GM12874 (cell line): ENCODE measurements at regions not wholly inside any gene's neighbourhood (a gene's known extent, or its start where the extent isn't known, plus 50 kb on each side); places are given as distances from the start of the nearest gene placed in this dataset.

Experiments
- TF ChIP-seq, protein P1 (sequence below): IDR thresholded peaks from 2 replicates; pipeline ENCODE4 v1.5.1; 2011; ENCODE audit warnings: low read depth, mild to moderate bottlenecking, control low read depth, low read length, moderate library complexity; ENCODE audit not compliant: insufficient read depth

DNA sequence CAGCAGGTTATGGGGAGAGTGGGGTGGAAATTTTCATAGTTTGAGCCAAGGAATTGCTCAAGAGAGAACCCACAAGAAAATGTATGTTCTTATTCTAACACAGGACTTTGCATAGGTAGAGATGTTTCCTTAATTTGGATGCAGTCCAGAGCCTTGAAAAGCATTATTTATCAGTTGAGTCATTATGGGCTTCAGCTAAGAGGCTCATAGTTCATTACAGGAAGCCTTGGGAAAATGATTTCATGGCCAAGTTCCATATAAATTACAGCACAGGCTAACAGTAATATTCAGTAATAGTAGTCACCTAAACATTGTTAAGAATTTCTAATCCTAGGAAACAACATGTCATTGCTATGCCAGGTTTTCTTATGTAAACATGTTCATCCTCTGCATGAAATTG is 131.1 kb upstream of the PTPRZ1 start:
- TF ChIP-seq, protein P1, sequence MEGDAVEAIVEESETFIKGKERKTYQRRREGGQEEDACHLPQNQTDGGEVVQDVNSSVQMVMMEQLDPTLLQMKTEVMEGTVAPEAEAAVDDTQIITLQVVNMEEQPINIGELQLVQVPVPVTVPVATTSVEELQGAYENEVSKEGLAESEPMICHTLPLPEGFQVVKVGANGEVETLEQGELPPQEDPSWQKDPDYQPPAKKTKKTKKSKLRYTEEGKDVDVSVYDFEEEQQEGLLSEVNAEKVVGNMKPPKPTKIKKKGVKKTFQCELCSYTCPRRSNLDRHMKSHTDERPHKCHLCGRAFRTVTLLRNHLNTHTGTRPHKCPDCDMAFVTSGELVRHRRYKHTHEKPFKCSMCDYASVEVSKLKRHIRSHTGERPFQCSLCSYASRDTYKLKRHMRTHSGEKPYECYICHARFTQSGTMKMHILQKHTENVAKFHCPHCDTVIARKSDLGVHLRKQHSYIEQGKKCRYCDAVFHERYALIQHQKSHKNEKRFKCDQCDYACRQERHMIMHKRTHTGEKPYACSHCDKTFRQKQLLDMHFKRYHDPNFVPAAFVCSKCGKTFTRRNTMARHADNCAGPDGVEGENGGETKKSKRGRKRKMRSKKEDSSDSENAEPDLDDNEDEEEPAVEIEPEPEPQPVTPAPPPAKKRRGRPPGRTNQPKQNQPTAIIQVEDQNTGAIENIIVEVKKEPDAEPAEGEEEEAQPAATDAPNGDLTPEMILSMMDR = no peak

DNA sequence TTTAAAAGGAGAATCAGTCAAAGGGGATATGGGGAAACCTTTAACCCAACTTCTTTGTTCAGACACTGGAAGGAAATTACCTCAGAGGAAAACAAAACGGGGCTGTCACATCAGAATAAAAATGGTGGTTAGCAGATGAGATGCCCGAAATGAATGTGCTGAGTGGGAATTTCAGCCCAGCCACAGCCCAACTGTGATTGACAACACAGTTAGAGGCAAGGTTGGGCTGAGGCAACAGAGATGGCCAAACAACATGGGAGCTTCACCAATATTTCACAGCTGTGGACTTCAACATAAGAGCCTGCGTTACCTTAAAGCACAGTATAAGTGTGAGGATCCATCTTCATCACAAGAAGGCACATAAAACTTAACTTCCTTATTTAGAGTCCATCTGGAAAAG is 133.5 kb upstream of the PTPRZ1 start:
- TF ChIP-seq, protein P1 = no peak

DNA sequence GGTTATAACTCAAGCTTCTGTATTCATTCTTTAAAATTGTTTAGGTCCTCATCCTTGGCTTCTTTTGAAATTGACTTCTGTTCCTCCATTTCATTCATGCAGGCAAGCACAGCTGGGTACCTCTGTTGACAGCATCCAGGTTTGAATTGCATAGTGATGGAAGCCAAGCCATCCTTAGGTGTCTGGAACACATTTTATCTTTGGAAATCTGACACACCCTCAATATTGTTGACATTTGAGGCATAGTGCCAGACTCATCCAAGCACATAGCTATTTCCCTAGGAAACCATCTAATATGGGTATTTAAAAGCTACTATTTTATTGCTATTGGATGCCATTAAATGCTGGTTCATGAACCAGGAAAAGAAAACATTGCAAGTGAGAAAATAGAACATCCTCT is 142.1 kb upstream of the PTPRZ1 start:
- TF ChIP-seq, protein P1 = no peak

DNA sequence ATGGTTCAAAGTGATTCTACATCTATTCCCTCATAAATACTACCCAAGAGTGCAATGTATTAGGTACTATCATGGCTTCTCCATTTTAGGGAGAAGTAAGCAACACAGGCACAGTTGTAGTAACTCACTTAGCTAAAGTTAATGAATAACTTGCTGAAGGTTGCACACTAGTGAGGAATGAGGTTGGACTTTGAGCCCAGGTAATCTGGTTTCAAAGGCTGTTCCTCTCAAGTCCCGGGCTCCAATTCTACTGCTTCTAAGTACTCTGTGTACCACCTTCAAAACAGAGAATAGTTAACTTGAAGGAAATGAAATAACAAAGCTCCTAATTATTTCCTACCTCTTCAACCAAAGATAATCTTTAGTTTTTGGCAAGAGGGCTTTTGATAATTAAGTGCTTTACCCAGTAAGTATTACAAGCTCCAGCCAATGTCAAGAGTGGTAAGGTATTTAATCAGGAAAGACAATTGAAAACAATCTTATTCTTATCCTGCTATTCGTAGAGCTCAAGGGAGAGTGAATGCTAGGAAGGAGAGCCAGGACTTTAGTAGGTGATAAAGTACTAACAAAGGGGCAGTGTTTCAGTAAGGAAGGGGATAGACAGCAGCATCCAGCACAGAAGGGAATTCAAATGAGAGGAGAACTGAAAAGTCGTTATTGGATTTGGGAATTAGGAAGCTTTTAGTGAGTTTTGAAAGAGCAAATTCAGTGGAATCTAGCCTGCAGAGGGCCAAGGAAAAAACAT is 158.2 kb upstream of the PTPRZ1 start:
- TF ChIP-seq, protein P1 = no peak

DNA sequence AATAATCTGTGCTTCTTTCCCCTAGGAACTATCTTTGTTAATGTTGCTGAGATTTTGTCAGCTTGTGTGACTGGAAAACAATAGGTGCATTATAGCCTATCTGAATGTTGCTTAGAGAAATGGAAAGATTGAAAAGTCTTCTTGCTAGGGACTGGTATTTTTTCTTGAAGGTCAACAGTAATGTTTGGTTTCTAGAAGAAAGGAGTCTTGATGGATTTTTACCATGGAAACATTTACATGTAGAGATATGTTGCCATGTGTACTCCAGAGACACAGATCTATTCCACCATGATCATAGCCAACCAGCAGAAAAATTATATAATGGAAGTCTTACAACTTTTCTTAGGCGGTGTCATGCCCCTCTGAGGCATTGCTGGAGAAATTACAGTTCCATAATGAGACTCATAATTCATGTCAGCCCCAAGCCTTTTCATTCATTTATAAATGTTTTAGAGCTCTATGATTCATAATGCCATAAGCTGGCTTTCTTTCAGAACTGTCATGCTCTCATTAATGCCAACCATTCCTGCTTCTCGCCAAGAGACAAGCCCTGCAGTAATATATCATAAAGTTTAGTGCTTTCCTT is 175.1 kb upstream of the PTPRZ1 start:
- TF ChIP-seq, protein P1 = no peak

DNA sequence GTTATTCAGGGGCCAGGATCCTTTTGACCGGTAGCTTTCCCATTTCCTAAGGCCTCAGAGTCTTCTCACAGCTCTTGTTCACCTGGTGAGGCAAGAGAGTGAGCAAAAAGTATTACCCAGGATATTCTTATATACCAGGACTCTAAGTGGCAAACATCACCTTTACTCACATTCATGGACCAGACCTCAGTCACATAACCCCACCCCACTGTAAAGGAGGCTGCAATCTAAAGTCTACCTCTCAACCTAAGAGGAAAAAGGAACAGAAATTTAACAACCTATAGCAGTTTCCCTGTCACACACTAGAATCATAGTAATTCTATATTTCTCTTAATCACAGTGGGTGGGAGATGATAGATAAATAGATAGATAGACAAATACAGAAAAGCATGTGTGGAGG is 176.0 kb upstream of the PTPRZ1 start:
- TF ChIP-seq, protein P1 = no peak

DNA sequence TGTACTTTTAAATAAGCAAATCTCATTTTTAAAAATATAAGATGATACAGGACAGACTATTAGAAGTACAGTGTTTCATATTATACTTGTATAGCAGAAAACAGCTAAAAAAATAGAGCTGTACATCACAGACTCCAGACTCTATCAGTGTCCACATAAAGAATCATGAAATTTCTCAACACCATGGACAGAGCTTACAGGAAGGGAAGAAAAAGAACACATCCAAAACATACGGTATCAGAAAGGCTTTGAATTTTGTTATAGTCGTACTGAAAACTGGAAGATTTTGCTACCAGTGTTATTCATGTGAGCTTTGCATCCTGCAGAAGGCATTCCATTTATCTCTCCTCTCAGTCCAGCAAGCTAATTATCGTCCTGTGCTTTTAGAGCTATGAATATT is 183.2 kb upstream of the PTPRZ1 start:
- TF ChIP-seq, protein P1 = no peak
